ENCODE measurements at regions not wholly inside any gene's neighbourhood (a gene's known extent, or its start where the extent isn't known, plus 50 kb on each side); places are given as distances from the start of the nearest gene placed in this dataset.

- DNase-seq = no peak
Observed at GRCh38 chr11:15861256-15861655, 495.1 kb downstream of the SOX6 start.

- DNase-seq = no peak
Observed at GRCh38 chr11:15863411-15863810, 492.9 kb downstream of the SOX6 start.

- DNase-seq = no peak
Observed at GRCh38 chr11:15864026-15864805, 492.1 kb downstream of the SOX6 start.

- no peak for DNase-seq
Observed at GRCh38 chr11:15865212-15865987, 490.9 kb downstream of the SOX6 start.

GRCh38 chr11:15867871-15868270, 488.5 kb downstream of the SOX6 start:
- DNase-seq = no peak

- no peak for DNase-seq
Observed at GRCh38 chr11:15870911-15871310, 485.4 kb downstream of the SOX6 start.

- no peak for DNase-seq
Observed at GRCh38 chr11:15871904-15872626, 484.3 kb downstream of the SOX6 start.

GRCh38 chr11:15873501-15873900, 482.8 kb downstream of the SOX6 start:
- DNase-seq = no peak

- DNase-seq = no peak
Observed at GRCh38 chr11:15874704-15875103, 481.6 kb downstream of the SOX6 start.

GRCh38 chr11:15875393-15875792, 481.0 kb downstream of the SOX6 start:
- DNase-seq = no peak

- DNase-seq = no peak
Observed at GRCh38 chr11:15875943-15876342, 480.4 kb downstream of the SOX6 start.

- no peak for DNase-seq
Observed at GRCh38 chr11:15878756-15879155, 477.6 kb downstream of the SOX6 start.

- no peak for DNase-seq
Observed at GRCh38 chr11:15880291-15880690, 476.1 kb downstream of the SOX6 start.

- no peak for DNase-seq
Observed at GRCh38 chr11:15882876-15883454, 473.4 kb downstream of the SOX6 start.

GRCh38 chr11:15883455-15883920, 472.9 kb downstream of the SOX6 start:
- DNase-seq = no peak

GRCh38 chr11:15884141-15884540, 472.2 kb downstream of the SOX6 start:
- no peak for DNase-seq

GRCh38 chr11:15884777-15885540, 471.4 kb downstream of the SOX6 start:
- DNase-seq = no peak

GRCh38 chr11:15885854-15886253, 470.5 kb downstream of the SOX6 start:
- DNase-seq = no peak

GRCh38 chr11:15886299-15886698, 470.0 kb downstream of the SOX6 start:
- DNase-seq = no peak

- no peak for DNase-seq
Observed at GRCh38 chr11:15886866-15887265, 469.5 kb downstream of the SOX6 start.

GRCh38 chr11:15888556-15889345, 467.6 kb downstream of the SOX6 start:
- DNase-seq = no peak
